Left ventricle myocardium superior (tissue), 1 donor: ENCODE measurements at regions not wholly inside any gene's neighbourhood (a gene's known extent, or its start where the extent isn't known, plus 50 kb on each side); places are given as distances from the start of the nearest gene placed in this dataset.

Source experiments
- ATAC-seq: fragments of 200-7000 bp; cut with Tn5 transposase; one replicate; pipeline ENCODE4 v1.9.1; 2020; ENCODE audit warnings: mild to moderate bottlenecking, moderate library complexity
- DNase-seq: peaks from one replicate; pipeline ENCODE4 v3.0.0-alpha.2; 2020
- intact Hi-C: fragments of 100-400 bp; cut with micrococcal nuclease; formaldehyde crosslinking; loops from one replicate; pipeline ENCODE4 v1.11.0; 2022
- donor health status: DM: no; HTN: yes; CAD: no; lungs with severe emphysema.

DNA sequence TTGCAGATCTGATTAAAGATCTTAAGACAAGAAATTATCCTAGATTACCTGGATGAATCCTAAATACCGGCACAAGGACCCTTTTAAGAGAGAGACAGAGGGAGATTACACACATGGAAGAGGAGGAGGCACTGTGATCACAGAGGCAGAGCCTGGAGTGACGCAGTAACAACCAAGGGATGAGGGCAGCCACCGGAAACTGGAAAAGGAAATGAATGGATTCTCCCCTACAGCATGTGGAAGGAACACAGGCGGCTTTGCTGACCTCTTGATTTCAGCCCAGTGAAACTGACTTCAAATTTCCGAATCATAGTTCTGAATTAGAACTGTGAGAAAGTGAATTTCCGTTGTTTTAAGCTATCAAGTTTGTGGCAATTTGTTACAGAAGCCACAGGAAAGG, 50.2 kb upstream of the IVNS1ABP start:
- ATAC-seq (no peak), DNase-seq (no peak)
- intact Hi-C loops = no loop called here
